OCI-LY3 (cell line): ENCODE measurements at regions not wholly inside any gene's neighbourhood (a gene's known extent, or its start where the extent isn't known, plus 50 kb on each side); places are given as distances from the start of the nearest gene placed in this dataset.

ENCODE experiments used
- CTCF ChIP-seq: fragments of 200-600, 300-600 bp; sonication (generic); IDR thresholded peaks from 2 replicates; pipeline ENCODE4 v1.5.1; 2014; ENCODE audit warnings: antibody characterized with exemption, low read length, low read depth
- EZH2phosphoT487 ChIP-seq: fragments of 200-600 bp; shearing (Covaris generic); IDR thresholded peaks from 2 replicates; pipeline ENCODE4 v1.6.1; 2018; ENCODE audit warnings: antibody characterized with exemption, mixed run types, low read depth

GRCh38 chr12:92551210-92551609 lies 151.6 kb upstream of the PLEKHG7 start:
- TF ChIP-seq CTCF, result no peak
- TF ChIP-seq EZH2phosphoT487, result no peak
